Urinary bladder (tissue), 3 donors: ENCODE measurements at regions not wholly inside any gene's neighbourhood (a gene's known extent, or its start where the extent isn't known, plus 50 kb on each side); places are given as distances from the start of the nearest gene placed in this dataset.

Experiments
- DNase-seq: peaks from one replicate; pipeline ENCODE4 v3.0.0-alpha.2; 2015; ENCODE audit errors: extremely low spot score
- H3K27ac ChIP-seq: one replicate; pipeline ENCODE4 v1.5.1; 2013; ENCODE audit warnings: low read depth, mild to moderate bottlenecking, moderate library complexity
- H3K36me3 ChIP-seq: one replicate; pipeline ENCODE4 v1.6.1; 2013; ENCODE audit warnings: mild to moderate bottlenecking, moderate library complexity; ENCODE audit not compliant: insufficient read depth
- H3K4me1 ChIP-seq: one replicate; pipeline ENCODE4 v1.6.1; 2013; ENCODE audit warnings: mild to moderate bottlenecking, moderate library complexity; ENCODE audit not compliant: insufficient read depth
- H3K4me3 ChIP-seq: one replicate; pipeline ENCODE4 v1.5.1; 2013; ENCODE audit warnings: low read depth, low read length
- WGBS: extraction: QIAGEN DNeasy Blood & Tissue Kit; methylation state at CpG from one replicate; pipeline ENCODE4 v1.1.7; 2013; 5-methylcytosine and 5-hydroxymethylcytosine counted together
- donor health status: healthy with polysubstance abuse.
- donor health status: healthy.

- H3K4me3 ChIP-seq = no peak overlapping the region
- WGBS = 72% methylated on average over 16 of the region's 16 CpGs
Observed at GRCh38 chr2:101622210-101623030, 75.1 kb upstream of the MAP4K4 start.

GRCh38 chr2:101619191-101619591, 78.3 kb upstream of the MAP4K4 start:
- no peaks in the 10 kb centered on the region for H3K36me3 ChIP-seq
- WGBS = 11% methylated on average over 10 of the region's 10 CpGs
- no peak for DNase-seq
- H3K4me3 ChIP-seq = no peak overlapping the region
- no peak overlapping the region for H3K27ac ChIP-seq
- no peaks in the 10 kb centered on the region for H3K4me1 ChIP-seq

More at GRCh38 chr2:101622210-101623030, 75.1 kb upstream of the MAP4K4 start:
- no peaks in the 10 kb centered on the region for H3K36me3 ChIP-seq
- H3K27ac ChIP-seq = no peak overlapping the region
- H3K4me1 ChIP-seq = no peaks in the 10 kb centered on the region
- DNase-seq = no peak

GRCh38 chr2:101617796-101618195, 79.7 kb upstream of the MAP4K4 start:
- H3K36me3 ChIP-seq = no peaks in the 10 kb centered on the region
- H3K4me3 ChIP-seq = no peak overlapping the region
- no peak overlapping the region for H3K27ac ChIP-seq
- no peak for DNase-seq
- no peaks in the 10 kb centered on the region for H3K4me1 ChIP-seq
- WGBS = 86% methylated on average over 8 of the region's 8 CpGs

GRCh38 chr2:101617188-101617587, 80.3 kb upstream of the MAP4K4 start:
- WGBS = 91% methylated on average over 8 of the region's 8 CpGs
- Histone ChIP-seq H3K4me3 (no peak overlapping the region), H3K36me3 (no peaks in the 10 kb centered on the region), H3K4me1 (no peaks in the 10 kb centered on the region), H3K27ac (no peak overlapping the region)
- no peak for DNase-seq

- Histone ChIP-seq H3K27ac (no peak overlapping the region), H3K4me3 (no peak overlapping the region), H3K4me1 (no peaks in the 10 kb centered on the region), H3K36me3 (no peaks in the 10 kb centered on the region)
- WGBS = 96% methylated on average over 5 of the region's 5 CpGs
- no peak for DNase-seq
Observed at GRCh38 chr2:101614127-101614759, 83.3 kb upstream of the MAP4K4 start.

- H3K27ac ChIP-seq = no peak overlapping the region
- H3K36me3 ChIP-seq = no peaks in the 10 kb centered on the region
- no peak overlapping the region for H3K4me3 ChIP-seq
- WGBS = 60% methylated on average over 15 of the region's 15 CpGs
- no peak for DNase-seq
- H3K4me1 ChIP-seq = no peaks in the 10 kb centered on the region
Observed at GRCh38 chr2:101613056-101613704, 84.3 kb upstream of the MAP4K4 start.

GRCh38 chr2:101612019-101612418, 85.5 kb upstream of the MAP4K4 start:
- no peak overlapping the region for H3K27ac ChIP-seq
- no peak for DNase-seq
- H3K36me3 ChIP-seq = no peaks in the 10 kb centered on the region
- H3K4me3 ChIP-seq = no peak overlapping the region
- H3K4me1 ChIP-seq = no peaks in the 10 kb centered on the region
- 94% methylated on average over 3 of the region's 3 CpGs for WGBS

- H3K36me3 ChIP-seq = no peaks in the 10 kb centered on the region
- no peak for DNase-seq
- WGBS = 94% methylated on average over 3 of the region's 3 CpGs
- no peak overlapping the region for H3K27ac ChIP-seq
- H3K4me1 ChIP-seq = no peaks in the 10 kb centered on the region
- H3K4me3 ChIP-seq = no peak overlapping the region
Observed at GRCh38 chr2:101610750-101611315, 86.7 kb upstream of the MAP4K4 start.

GRCh38 chr2:101609433-101609832, 88.1 kb upstream of the MAP4K4 start:
- no peaks in the 10 kb centered on the region for H3K4me1 ChIP-seq
- no peaks in the 10 kb centered on the region for H3K36me3 ChIP-seq
- no peak overlapping the region for H3K27ac ChIP-seq
- H3K4me3 ChIP-seq = no peak overlapping the region
- 96% methylated on average over 4 of the region's 4 CpGs for WGBS
- no peak for DNase-seq

- 85% methylated on average over 4 of the region's 4 CpGs for WGBS
- H3K27ac ChIP-seq = no peak overlapping the region
- DNase-seq = no peak
- H3K4me1 ChIP-seq = no peaks in the 10 kb centered on the region
- H3K36me3 ChIP-seq = no peaks in the 10 kb centered on the region
- H3K4me3 ChIP-seq = no peak overlapping the region
Observed at GRCh38 chr2:101608408-101609310, 88.8 kb upstream of the MAP4K4 start.

GRCh38 chr2:101597347-101597944, 100.1 kb upstream of the MAP4K4 start:
- no peaks in the 10 kb centered on the region for H3K36me3 ChIP-seq
- WGBS = 71% methylated on average over 4 of the region's 4 CpGs
- no peak overlapping the region for H3K27ac ChIP-seq
- H3K4me1 ChIP-seq = no peaks in the 10 kb centered on the region
- H3K4me3 ChIP-seq = no peak overlapping the region
- no peak for DNase-seq

GRCh38 chr2:101596333-101596732, 101.2 kb upstream of the MAP4K4 start:
- Histone ChIP-seq H3K27ac (no peak overlapping the region), H3K4me1 (no peaks in the 10 kb centered on the region), H3K36me3 (no peaks in the 10 kb centered on the region), H3K4me3 (no peak overlapping the region)
- DNase-seq = no peak
- WGBS = 77% methylated on average over 4 of the region's 4 CpGs

- DNase-seq = no peak
- no peaks in the 10 kb centered on the region for H3K4me1 ChIP-seq
- WGBS = 75% methylated on average over 3 of the region's 3 CpGs
- H3K36me3 ChIP-seq = no peaks in the 10 kb centered on the region
- H3K4me3 ChIP-seq = no peak overlapping the region
- H3K27ac ChIP-seq = no peak overlapping the region
Observed at GRCh38 chr2:101587251-101587650, 110.3 kb upstream of the MAP4K4 start.
